C4-2B (cell line): ENCODE measurements at regions not wholly inside any gene's neighbourhood (a gene's known extent, or its start where the extent isn't known, plus 50 kb on each side); places are given as distances from the start of the nearest gene placed in this dataset.

Source experiments
- CTCF ChIP-seq: fragments of 450-650 bp; conservative IDR thresholded peaks from 2 replicates; pipeline ENCODE4 v1.5.1; 2017; ENCODE audit warnings: mild to moderate bottlenecking
- ZFX ChIP-seq: fragments of 450-650 bp; IDR thresholded peaks from 2 replicates; pipeline ENCODE4 v1.6.1; 2017

GRCh38 chr9:115194216-115194615 is 76.3 kb upstream of the TNC start:
- no peak for TF ChIP-seq CTCF
- TF ChIP-seq ZFX = no peak
